GM20000 (cell line): ENCODE measurements at regions not wholly inside any gene's neighbourhood (a gene's known extent, or its start where the extent isn't known, plus 50 kb on each side); places are given as distances from the start of the nearest gene placed in this dataset.
"Not testable (repeated sequence)": the region's sequence is repeated elsewhere in the genome, so short reads cannot be mapped to it uniquely, and the experiment has no call there.

ENCODE experiments used
- DNase-seq: peaks from one replicate; pipeline ENCODE4 v3.0.0; 2012; ENCODE audit warnings: low spot score
- TF ChIP-seq, protein P1 (sequence below): IDR thresholded peaks from 2 replicates; pipeline ENCODE4 v1.5.1; 2012; ENCODE audit warnings: mild to moderate bottlenecking, control low read depth; ENCODE audit errors: extremely low read depth, missing control alignments

DNA sequence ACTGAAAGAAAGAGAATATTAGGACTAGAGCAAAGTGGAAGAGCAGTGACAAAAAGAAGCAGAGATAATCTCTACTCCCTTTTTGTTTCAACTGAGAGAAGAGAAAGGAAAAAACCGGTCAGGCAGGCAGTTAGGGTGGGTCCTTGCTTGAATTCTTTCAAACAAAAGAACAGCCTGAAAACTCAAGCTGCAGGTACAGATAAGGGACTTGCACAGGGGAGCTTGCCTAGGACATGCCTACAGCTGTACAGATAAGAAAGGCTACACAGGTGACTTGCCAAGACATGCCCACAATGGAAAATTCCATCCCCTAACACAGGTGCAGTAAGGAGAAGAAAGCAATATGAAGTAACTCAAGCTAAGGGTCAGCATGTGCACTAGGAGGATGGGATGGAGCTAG lies 532.2 kb upstream of the MIS18BP1 start:
- DNase-seq: no peak
- TF ChIP-seq, protein P1, sequence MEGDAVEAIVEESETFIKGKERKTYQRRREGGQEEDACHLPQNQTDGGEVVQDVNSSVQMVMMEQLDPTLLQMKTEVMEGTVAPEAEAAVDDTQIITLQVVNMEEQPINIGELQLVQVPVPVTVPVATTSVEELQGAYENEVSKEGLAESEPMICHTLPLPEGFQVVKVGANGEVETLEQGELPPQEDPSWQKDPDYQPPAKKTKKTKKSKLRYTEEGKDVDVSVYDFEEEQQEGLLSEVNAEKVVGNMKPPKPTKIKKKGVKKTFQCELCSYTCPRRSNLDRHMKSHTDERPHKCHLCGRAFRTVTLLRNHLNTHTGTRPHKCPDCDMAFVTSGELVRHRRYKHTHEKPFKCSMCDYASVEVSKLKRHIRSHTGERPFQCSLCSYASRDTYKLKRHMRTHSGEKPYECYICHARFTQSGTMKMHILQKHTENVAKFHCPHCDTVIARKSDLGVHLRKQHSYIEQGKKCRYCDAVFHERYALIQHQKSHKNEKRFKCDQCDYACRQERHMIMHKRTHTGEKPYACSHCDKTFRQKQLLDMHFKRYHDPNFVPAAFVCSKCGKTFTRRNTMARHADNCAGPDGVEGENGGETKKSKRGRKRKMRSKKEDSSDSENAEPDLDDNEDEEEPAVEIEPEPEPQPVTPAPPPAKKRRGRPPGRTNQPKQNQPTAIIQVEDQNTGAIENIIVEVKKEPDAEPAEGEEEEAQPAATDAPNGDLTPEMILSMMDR: no peak

DNA sequence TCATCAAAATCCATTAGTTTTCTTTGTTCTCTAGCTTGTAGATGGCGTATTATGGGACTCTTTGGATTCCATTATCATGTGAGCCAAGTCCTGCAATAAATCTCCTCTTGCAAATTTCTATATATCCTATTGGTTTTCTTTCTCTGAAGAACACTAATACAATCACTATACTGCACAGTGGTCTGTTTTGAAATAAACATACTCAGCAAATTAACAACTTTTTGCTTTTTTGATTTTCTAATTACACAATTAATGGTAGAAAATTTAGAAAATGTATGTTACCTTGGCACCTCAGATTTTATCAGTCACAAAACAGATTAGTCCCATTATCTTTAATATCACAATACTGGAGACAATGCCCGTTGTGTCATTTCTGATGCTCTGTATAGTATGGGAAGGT lies 513.2 kb upstream of the MIS18BP1 start:
- TF ChIP-seq, protein P1: no peak
- no peak for DNase-seq

DNA sequence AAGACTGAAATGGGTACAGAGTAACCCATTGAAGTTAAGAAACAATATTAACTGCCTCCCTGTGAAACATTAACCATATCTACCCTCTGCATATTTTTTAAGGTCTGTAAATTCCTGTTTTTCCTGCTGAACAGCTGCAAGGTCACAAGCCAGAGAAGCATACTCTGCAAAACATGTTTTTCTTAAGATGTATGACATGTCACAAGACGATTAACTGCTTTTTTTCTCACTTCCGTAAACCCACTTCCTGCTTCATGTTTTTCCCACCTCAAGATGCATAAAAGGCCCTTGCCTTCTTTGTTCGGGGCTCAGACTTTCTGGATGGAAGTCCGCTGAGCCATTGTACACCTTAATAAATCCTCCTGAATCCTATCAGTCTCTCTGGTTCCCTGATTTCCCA lies 504.7 kb upstream of the MIS18BP1 start:
- TF ChIP-seq, protein P1: no peak
- no peak for DNase-seq

DNA sequence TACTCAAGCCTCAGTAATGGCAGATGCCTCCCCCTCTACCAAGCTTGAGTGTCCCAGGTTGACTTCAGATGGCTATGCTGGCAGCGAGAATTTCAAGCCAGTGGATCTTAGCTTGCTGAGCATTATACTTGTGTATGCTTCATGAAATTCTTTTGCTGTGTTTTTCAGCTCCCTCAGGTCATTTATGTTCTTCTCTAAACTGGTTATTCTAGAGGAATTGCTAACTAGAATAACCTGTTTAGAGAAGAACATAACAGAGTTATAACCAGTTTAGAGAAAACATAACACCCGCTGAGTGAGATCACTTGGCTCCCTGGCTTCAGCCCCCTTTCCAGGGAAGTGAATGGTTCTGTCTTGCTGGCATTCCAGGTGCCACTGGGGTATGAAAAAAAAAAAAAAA lies 503.4 kb upstream of the MIS18BP1 start:
- DNase-seq: not testable (repeated sequence)

DNA sequence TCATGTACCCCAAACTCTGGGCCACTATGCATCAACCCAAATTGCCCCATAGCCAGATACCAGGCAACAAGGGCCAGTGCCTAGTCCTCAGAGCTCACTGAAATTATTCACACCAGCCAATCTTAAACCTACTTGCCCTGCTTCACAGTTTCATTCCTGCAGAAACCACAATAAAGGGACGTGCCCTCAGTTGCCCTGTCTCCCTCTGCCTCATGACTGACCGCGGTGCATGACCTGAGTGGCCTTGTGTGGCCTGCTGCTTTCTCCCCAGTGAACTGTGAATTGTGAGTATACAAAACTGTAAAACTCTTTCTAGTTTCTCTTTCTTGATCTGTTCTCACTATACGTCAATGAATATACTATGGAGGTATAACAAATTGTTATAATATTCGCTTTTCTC lies 490.9 kb upstream of the MIS18BP1 start:
- TF ChIP-seq, protein P1: no peak
- DNase-seq: no peak

DNA sequence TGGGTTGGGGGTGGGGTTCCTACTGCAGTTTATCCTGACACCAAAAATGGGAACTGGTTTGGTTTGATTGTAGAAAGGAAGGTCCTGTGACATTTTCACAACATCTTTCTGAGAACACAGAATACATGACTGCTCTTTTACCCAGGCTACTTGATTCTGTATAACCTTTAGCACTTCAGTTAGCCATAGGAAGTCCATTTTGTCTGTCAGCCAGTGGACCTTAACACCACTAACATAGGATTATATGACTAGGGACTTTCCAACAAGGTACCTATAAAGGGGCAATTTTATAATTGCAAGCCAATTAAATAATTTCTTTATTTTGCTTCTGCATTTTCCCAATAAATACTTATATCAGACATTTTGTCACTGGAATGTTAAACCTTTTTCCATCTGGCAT lies 489.2 kb upstream of the MIS18BP1 start:
- no peak for DNase-seq
- TF ChIP-seq, protein P1: no peak

DNA sequence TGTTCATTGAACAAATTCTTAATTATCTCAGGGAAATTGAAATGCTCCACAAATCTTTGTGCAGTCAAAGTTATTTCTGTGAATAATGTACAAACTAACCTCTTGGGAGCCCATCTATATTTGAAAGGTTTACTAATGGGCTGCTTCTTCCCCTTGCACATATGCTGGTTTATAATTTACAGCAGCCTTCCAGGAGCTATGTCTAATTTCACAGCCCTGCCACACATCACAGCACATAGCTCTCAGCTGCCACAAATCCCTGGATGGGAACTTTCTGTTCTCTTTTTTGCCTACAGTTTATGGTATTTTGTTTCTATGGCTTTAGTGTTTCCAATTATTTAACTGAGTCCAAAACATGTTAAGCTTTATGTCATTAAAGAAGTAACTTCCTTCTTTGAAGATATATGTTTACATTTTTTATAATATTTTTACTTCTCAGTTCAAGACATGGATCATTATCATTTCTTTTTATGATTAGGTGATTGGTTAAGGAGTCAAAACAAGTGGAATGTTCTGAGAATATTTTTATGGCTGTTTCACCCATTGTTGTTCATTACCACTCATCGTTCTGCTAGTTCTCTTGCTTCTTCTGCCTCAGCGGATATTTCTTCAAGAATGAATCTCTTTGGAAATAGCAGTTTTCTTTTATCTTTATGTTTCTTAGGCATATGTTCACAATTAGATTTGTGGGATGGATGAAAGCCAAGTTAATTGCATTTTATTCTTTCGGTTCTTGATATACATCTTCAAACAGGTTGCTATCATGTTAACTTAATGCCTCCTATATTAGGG lies 475.6 kb upstream of the MIS18BP1 start:
- TF ChIP-seq, protein P1: no peak
- no peak for DNase-seq

DNA sequence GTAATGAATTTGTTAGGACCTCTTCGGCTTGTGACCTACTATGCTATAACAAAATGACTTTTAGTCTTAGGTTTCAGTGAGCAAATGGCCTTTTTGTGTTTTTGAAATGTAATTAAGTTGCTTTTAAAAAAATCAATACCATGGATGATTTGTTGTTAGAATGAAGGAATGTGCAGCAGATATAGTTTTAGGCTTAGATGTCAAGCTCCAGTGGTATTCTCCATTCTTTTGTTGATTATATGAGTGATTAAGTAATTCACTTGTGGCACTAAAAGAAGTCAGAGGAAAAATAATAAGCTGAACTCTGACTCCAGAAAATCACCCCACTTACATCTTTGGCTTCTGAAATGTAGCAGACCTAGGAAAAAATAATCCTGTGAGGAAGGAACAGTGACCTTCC lies 474.1 kb upstream of the MIS18BP1 start:
- TF ChIP-seq, protein P1: no peak
- no peak for DNase-seq
